NCI-H526 treated with DMSO at 0.1 percent for 48 hours (cell line): ENCODE measurements at regions not wholly inside any gene's neighbourhood (a gene's known extent, or its start where the extent isn't known, plus 50 kb on each side); places are given as distances from the start of the nearest gene placed in this dataset.
"Not testable (repeated sequence)": the region's sequence is repeated elsewhere in the genome, so short reads cannot be mapped to it uniquely, and the experiment has no call there.

ENCODE experiments used
- DNase-seq: peaks from one replicate; lab custom pipeline; 2025; lab: John Stamatoyannopoulos, UW

GRCh38 chr1:222240536-222241181 lies 307.2 kb downstream of the HHIPL2 start:
- no peak for DNase-seq

GRCh38 chr1:222239130-222239529 lies 308.8 kb downstream of the HHIPL2 start:
- DNase-seq: no peak

GRCh38 chr1:222234351-222234750 lies 313.6 kb downstream of the HHIPL2 start:
- no peak for DNase-seq

GRCh38 chr1:222233444-222234158 lies 314.3 kb downstream of the HHIPL2 start:
- DNase-seq: no peak

GRCh38 chr1:222232842-222233241 lies 315.1 kb downstream of the HHIPL2 start:
- DNase-seq: no peak

- DNase-seq: no peak
Observed at GRCh38 chr1:222229672-222230312, 318.1 kb downstream of the HHIPL2 start.

- no peak for DNase-seq
Observed at GRCh38 chr1:222225316-222225691, 322.6 kb downstream of the HHIPL2 start.

- no peak for DNase-seq
Observed at GRCh38 chr1:222224636-222225315, 323.1 kb downstream of the HHIPL2 start.

GRCh38 chr1:222224156-222224555 lies 323.7 kb downstream of the HHIPL2 start:
- no peak for DNase-seq

- DNase-seq: no peak
Observed at GRCh38 chr1:222223010-222223409, 324.9 kb downstream of the HHIPL2 start.

GRCh38 chr1:222216255-222216754 lies 331.6 kb downstream of the HHIPL2 start:
- no peak for DNase-seq

GRCh38 chr1:222210776-222211175 lies 337.1 kb downstream of the HHIPL2 start:
- DNase-seq: no peak

- DNase-seq: no peak
Observed at GRCh38 chr1:222204475-222204874, 343.4 kb downstream of the HHIPL2 start.

GRCh38 chr1:222202831-222203230 lies 345.1 kb downstream of the HHIPL2 start:
- DNase-seq: no peak

GRCh38 chr1:222196736-222197135 lies 351.2 kb downstream of the HHIPL2 start:
- no peak for DNase-seq

- DNase-seq: no peak
Observed at GRCh38 chr1:222196288-222196687, 351.6 kb downstream of the HHIPL2 start.

GRCh38 chr1:222195857-222196256 lies 352.0 kb downstream of the HHIPL2 start:
- no peak for DNase-seq

GRCh38 chr1:222189218-222189617 lies 358.7 kb downstream of the HHIPL2 start:
- no peak for DNase-seq

GRCh38 chr1:222187566-222188332 lies 360.2 kb downstream of the HHIPL2 start:
- DNase-seq: no peak

GRCh38 chr1:222182641-222183040 lies 365.3 kb downstream of the HHIPL2 start:
- no peak for DNase-seq

GRCh38 chr1:222181191-222181590 lies 366.7 kb downstream of the HHIPL2 start:
- DNase-seq: no peak

GRCh38 chr1:222177496-222177895 lies 370.4 kb downstream of the HHIPL2 start:
- not testable (repeated sequence) for DNase-seq
